SK-N-SH treated with all-trans-retinoic acid at 6 μM for 48 hours (cell line): ENCODE measurements at regions not wholly inside any gene's neighbourhood (a gene's known extent, or its start where the extent isn't known, plus 50 kb on each side); places are given as distances from the start of the nearest gene placed in this dataset.
"Not testable (repeated sequence)": the region's sequence is repeated elsewhere in the genome, so short reads cannot be mapped to it uniquely, and the experiment has no call there.

Experiments used
- ATAC-seq: fragments of 200-7000 bp; cut with Tn5 transposase; 3 replicates; pipeline ENCODE4 v1.9.1; 2020; ENCODE audit warnings: mild to moderate bottlenecking, moderate library complexity
- ARNTL ChIP-seq: fragments of 450-650 bp; formaldehyde crosslinking; IDR thresholded peaks from 2 replicates; pipeline ENCODE4 v1.5.0; 2020; ENCODE audit warnings: low read depth, mild to moderate bottlenecking, moderate library complexity, borderline replicate concordance
- BACH2 ChIP-seq: fragments of 250-450 bp; sonication (Bioruptor Pico); IDR thresholded peaks from 2 replicates; pipeline ENCODE4 v1.9.0; 2021; ENCODE audit warnings: mild to moderate bottlenecking, borderline replicate concordance
- CSDC2 ChIP-seq: fragments of 250-450 bp; sonication (Bioruptor Pico); IDR thresholded peaks from 2 replicates; pipeline ENCODE4 v1.5.0; 2020; ENCODE audit warnings: mild to moderate bottlenecking, moderate library complexity
- ESRRG ChIP-seq: fragments of 250-450 bp; sonication (Bioruptor Pico); IDR thresholded peaks from 2 replicates; pipeline ENCODE4 v1.6.1; 2021; ENCODE audit warnings: mild to moderate bottlenecking
- GLIS3 ChIP-seq: fragments of 250-450 bp; sonication (Bioruptor Pico); IDR thresholded peaks from 2 replicates; pipeline ENCODE4 v1.5.0; 2020; ENCODE audit warnings: mild to moderate bottlenecking, moderate library complexity
- ISL1 ChIP-seq: fragments of 250-450 bp; sonication (Bioruptor Pico); IDR thresholded peaks from 2 replicates; pipeline ENCODE4 v2.1.2; 2022; ENCODE audit warnings: mild to moderate bottlenecking, moderate library complexity
- OSR1 ChIP-seq: fragments of 250-450 bp; sonication (Bioruptor Pico); IDR thresholded peaks from 2 replicates; pipeline ENCODE4 v1.8.0; 2022; ENCODE audit warnings: moderate library complexity, mild to moderate bottlenecking, inconsistent platforms
- POU6F1 ChIP-seq: fragments of 250-450 bp; sonication (Bioruptor Pico); IDR thresholded peaks from 2 replicates; pipeline ENCODE4 v1.8.0; 2021; ENCODE audit warnings: low read depth, mild to moderate bottlenecking, moderate library complexity, borderline replicate concordance
- PPARA ChIP-seq: fragments of 250-450 bp; sonication (Bioruptor Pico); IDR thresholded peaks from 2 replicates; pipeline ENCODE4 v1.5.0; 2020; ENCODE audit warnings: mild to moderate bottlenecking, borderline replicate concordance
- RARB ChIP-seq: fragments of 250-450 bp; sonication (Bioruptor Pico); IDR thresholded peaks from 2 replicates; pipeline ENCODE4 v1.8.0; 2021; ENCODE audit warnings: mild to moderate bottlenecking, moderate library complexity
- SNAI2 ChIP-seq: fragments of 250-450 bp; sonication (Bioruptor Pico); IDR thresholded peaks from 2 replicates; pipeline ENCODE4 v1.5.0; 2020; ENCODE audit warnings: mild to moderate bottlenecking, moderate library complexity
- TCF4 ChIP-seq: fragments of 250-450 bp; sonication (Bioruptor Pico); IDR thresholded peaks from 2 replicates; pipeline ENCODE4 v1.8.0; 2021; ENCODE audit warnings: mild to moderate bottlenecking, moderate library complexity, borderline replicate concordance
- TOX ChIP-seq: fragments of 250-450 bp; sonication (Bioruptor Pico); IDR thresholded peaks from 2 replicates; pipeline ENCODE4 v1.8.0; 2021; ENCODE audit warnings: mild to moderate bottlenecking, moderate library complexity, borderline replicate concordance
- ZC3H10 ChIP-seq: fragments of 250-450 bp; sonication (Bioruptor Pico); IDR thresholded peaks from 2 replicates; pipeline ENCODE4 v1.5.1; 2021; ENCODE audit warnings: mild to moderate bottlenecking, moderate library complexity
- ZFP30 ChIP-seq: fragments of 450-650 bp; formaldehyde crosslinking; IDR thresholded peaks from 2 replicates; pipeline ENCODE4 v1.5.0; 2022; ENCODE audit warnings: mild to moderate bottlenecking, moderate library complexity
- ZNF565 ChIP-seq: fragments of 450-650 bp; formaldehyde crosslinking; conservative IDR thresholded peaks from 2 replicates; pipeline ENCODE4 v1.5.0; 2020; ENCODE audit warnings: low read depth, mild to moderate bottlenecking, moderate library complexity
- ZNF70 ChIP-seq: fragments of 450-650 bp; formaldehyde crosslinking; IDR thresholded peaks from 2 replicates; pipeline ENCODE4 v1.5.0; 2020; ENCODE audit warnings: mild to moderate bottlenecking, moderate library complexity
- ZNF8 ChIP-seq: fragments of 450-650 bp; formaldehyde crosslinking; IDR thresholded peaks from 2 replicates; pipeline ENCODE4 v1.5.0; 2020; ENCODE audit warnings: mild to moderate bottlenecking, moderate library complexity
- TF ChIP-seq, protein P1 (sequence below): fragments of 250-450 bp; sonication (Bioruptor Pico); IDR thresholded peaks from 2 replicates; pipeline ENCODE4 v1.8.0; 2020; ENCODE audit warnings: mild to moderate bottlenecking, moderate library complexity, borderline replicate concordance
- TF ChIP-seq, protein P2 (sequence below): fragments of 250-450 bp; sonication (Bioruptor Pico); IDR thresholded peaks from 2 replicates; pipeline ENCODE4 v1.5.1; 2020; ENCODE audit warnings: low read depth, mild to moderate bottlenecking, moderate library complexity

- TF ChIP-seq ZNF8 (CRISPR knock-in tag), result no peak
- no peak for TF ChIP-seq BACH2 (CRISPR knock-in tag)
- TF ChIP-seq, protein P1, sequence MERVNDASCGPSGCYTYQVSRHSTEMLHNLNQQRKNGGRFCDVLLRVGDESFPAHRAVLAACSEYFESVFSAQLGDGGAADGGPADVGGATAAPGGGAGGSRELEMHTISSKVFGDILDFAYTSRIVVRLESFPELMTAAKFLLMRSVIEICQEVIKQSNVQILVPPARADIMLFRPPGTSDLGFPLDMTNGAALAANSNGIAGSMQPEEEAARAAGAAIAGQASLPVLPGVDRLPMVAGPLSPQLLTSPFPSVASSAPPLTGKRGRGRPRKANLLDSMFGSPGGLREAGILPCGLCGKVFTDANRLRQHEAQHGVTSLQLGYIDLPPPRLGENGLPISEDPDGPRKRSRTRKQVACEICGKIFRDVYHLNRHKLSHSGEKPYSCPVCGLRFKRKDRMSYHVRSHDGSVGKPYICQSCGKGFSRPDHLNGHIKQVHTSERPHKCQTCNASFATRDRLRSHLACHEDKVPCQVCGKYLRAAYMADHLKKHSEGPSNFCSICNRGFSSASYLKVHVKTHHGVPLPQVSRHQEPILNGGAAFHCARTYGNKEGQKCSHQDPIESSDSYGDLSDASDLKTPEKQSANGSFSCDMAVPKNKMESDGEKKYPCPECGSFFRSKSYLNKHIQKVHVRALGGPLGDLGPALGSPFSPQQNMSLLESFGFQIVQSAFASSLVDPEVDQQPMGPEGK, result no peak
- TF ChIP-seq, protein P2, sequence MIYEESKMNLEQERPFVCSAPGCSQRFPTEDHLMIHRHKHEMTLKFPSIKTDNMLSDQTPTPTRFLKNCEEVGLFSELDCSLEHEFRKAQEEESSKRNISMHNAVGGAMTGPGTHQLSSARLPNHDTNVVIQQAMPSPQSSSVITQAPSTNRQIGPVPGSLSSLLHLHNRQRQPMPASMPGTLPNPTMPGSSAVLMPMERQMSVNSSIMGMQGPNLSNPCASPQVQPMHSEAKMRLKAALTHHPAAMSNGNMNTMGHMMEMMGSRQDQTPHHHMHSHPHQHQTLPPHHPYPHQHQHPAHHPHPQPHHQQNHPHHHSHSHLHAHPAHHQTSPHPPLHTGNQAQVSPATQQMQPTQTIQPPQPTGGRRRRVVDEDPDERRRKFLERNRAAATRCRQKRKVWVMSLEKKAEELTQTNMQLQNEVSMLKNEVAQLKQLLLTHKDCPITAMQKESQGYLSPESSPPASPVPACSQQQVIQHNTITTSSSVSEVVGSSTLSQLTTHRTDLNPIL (CRISPR knock-in tag), result no peak
- no peak for TF ChIP-seq GLIS3
- no peak for TF ChIP-seq OSR1 (CRISPR knock-in tag)
- no peak for TF ChIP-seq ZFP30 (CRISPR knock-in tag)
- no peak for TF ChIP-seq ARNTL (CRISPR knock-in tag)
- ATAC-seq, result no peak
Observed at GRCh38 chr4:84126061-84126787, 372.9 kb downstream of the NKX6-1 start.

- no peak for TF ChIP-seq RARB (CRISPR knock-in tag)
- TF ChIP-seq, protein P2 (CRISPR knock-in tag), result no peak
Observed at GRCh38 chr4:84110040-84110439, 389.1 kb downstream of the NKX6-1 start.

DNA sequence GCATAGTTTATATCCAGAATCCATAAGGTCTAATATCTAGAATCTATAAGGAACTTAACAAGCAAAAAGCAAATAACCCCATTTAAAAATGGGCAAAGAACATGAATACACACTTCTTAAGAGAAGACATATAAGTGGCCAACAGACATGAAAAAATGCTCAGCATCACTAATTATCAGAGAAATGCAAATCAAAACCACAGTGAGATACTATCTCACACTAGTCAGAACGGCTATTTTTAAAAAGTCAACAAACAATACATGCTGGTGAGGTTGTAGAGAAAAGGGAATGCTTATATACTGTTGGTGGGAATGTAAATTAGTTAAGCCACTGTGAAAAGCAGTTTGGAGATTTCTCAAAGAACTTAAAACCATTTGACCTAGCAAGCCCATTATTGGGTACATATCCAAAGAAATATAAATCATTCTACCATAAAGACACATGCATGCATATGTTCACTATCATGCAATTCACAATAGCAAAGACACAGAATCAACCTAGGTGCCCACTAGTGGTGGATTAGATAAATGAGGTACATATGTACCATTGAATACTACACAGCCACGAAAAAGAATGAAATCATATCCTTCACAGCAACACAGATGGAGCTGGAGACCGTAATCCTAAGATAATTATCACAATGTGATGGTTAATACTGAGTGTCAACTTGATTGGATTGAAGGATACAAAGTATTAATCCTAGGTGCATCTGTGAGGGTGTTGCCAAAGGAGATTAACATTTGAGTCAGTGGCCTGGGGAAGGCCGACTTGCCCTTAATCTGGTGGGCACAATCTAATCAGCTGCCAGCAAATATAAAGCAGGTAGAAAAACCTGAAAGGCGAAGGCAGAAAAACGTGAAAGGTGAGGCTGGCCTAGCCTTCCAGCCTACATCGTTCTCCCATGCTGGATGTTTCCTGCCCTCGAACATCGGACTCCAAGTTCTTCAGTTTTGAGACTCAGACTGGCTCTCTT lies 397.2 kb downstream of the NKX6-1 start:
- ATAC-seq, result not testable (repeated sequence)

More at GRCh38 chr4:84110040-84110439, 389.1 kb downstream of the NKX6-1 start:
- no peak for ATAC-seq

- TF ChIP-seq ZNF565 (CRISPR knock-in tag), result no peak
- TF ChIP-seq BACH2 (CRISPR knock-in tag), result no peak
- no peak for TF ChIP-seq ZC3H10
- TF ChIP-seq TOX (CRISPR knock-in tag), result no peak
- no peak for TF ChIP-seq CSDC2
- no peak for TF ChIP-seq ISL1 (CRISPR knock-in tag)
- TF ChIP-seq TCF4 (CRISPR knock-in tag), result no peak
- TF ChIP-seq ARNTL (CRISPR knock-in tag), result no peak
- TF ChIP-seq, protein P1, result no peak
- TF ChIP-seq ZFP30 (CRISPR knock-in tag), result no peak
- TF ChIP-seq POU6F1 (CRISPR knock-in tag), result no peak
- TF ChIP-seq ZNF70 (CRISPR knock-in tag), result no peak
- no peak for TF ChIP-seq ZNF8 (CRISPR knock-in tag)
- no peak for TF ChIP-seq ESRRG (CRISPR knock-in tag)
- TF ChIP-seq GLIS3, result no peak
- no peak for TF ChIP-seq PPARA (CRISPR knock-in tag)
- TF ChIP-seq, protein P2 (CRISPR knock-in tag), result no peak
- no peak for TF ChIP-seq SNAI2
- no peak for ATAC-seq
Observed at GRCh38 chr4:84100071-84100470, 399.0 kb downstream of the NKX6-1 start.
